ENCODE measurements at regions not wholly inside any gene's neighbourhood (a gene's known extent, or its start where the extent isn't known, plus 50 kb on each side); places are given as distances from the start of the nearest gene placed in this dataset.

GRCh38 chr13:105692769-105693168 is 842.7 kb downstream of the EFNB2 start:
- TF ChIP-seq BCL11A (tag by site-specific recombination; IDR thresholded peaks at IDR 0.05; ENCODE audit: low read depth) (no peak), ZNF510 (tag by site-specific recombination; IDR thresholded peaks at IDR 0.05; ENCODE audit: insufficient replicate concordance) (no peak), ZNF585B (tag by site-specific recombination; IDR thresholded peaks at IDR 0.05) (no peak), GLI2 (tag by site-specific recombination; IDR thresholded peaks at IDR 0.05; ENCODE audit: borderline replicate concordance, low read depth) (no peak), ZNF513 (tag by site-specific recombination; IDR thresholded peaks at IDR 0.05) (no peak), ZNF664 (tag by site-specific recombination; IDR thresholded peaks at IDR 0.05) (no peak), ZNF548 (tag by site-specific recombination; IDR thresholded peaks at IDR 0.05) (no peak), MZF1 (tag by site-specific recombination; IDR thresholded peaks at IDR 0.05; ENCODE audit: borderline replicate concordance) (no peak)
- TF ChIP-seq, protein P1, sequence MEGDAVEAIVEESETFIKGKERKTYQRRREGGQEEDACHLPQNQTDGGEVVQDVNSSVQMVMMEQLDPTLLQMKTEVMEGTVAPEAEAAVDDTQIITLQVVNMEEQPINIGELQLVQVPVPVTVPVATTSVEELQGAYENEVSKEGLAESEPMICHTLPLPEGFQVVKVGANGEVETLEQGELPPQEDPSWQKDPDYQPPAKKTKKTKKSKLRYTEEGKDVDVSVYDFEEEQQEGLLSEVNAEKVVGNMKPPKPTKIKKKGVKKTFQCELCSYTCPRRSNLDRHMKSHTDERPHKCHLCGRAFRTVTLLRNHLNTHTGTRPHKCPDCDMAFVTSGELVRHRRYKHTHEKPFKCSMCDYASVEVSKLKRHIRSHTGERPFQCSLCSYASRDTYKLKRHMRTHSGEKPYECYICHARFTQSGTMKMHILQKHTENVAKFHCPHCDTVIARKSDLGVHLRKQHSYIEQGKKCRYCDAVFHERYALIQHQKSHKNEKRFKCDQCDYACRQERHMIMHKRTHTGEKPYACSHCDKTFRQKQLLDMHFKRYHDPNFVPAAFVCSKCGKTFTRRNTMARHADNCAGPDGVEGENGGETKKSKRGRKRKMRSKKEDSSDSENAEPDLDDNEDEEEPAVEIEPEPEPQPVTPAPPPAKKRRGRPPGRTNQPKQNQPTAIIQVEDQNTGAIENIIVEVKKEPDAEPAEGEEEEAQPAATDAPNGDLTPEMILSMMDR (tag by site-specific recombination; IDR thresholded peaks at IDR 0.05): no peak
